GM21717 (cell line): ENCODE measurements at regions not wholly inside any gene's neighbourhood (a gene's known extent, or its start where the extent isn't known, plus 50 kb on each side); places are given as distances from the start of the nearest gene placed in this dataset.
"Not testable (repeated sequence)": the region's sequence is repeated elsewhere in the genome, so short reads cannot be mapped to it uniquely, and the experiment has no call there.

Experiments used
- ATAC-seq: cut with Tn5 transposase; IDR thresholded peaks from one replicate; pipeline ENCODE4 v1.9.1; 2021; ENCODE audit warnings: mild to moderate bottlenecking, moderate library complexity; ENCODE audit not compliant: unreplicated experiment

DNA sequence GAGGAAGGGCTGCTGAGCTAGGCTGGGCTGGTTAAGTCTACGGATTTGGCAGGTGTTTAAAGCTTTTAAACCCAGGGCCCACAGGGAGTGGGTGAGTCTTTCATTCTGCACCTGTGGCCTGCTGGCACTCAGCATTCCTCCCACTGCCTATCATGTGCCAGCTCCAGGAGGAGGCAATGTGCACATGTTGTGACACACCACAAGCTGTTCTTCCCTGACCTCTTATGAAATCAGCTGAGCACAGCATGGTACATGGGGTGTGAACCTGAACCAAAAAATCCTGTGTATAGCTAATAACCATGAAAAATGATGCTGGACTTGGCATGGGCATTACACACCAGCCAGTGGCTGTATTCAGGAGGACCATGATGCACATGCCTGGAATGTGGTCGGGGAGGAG lies 297.9 kb upstream of the MMADHC start:
- no peak for ATAC-seq

DNA sequence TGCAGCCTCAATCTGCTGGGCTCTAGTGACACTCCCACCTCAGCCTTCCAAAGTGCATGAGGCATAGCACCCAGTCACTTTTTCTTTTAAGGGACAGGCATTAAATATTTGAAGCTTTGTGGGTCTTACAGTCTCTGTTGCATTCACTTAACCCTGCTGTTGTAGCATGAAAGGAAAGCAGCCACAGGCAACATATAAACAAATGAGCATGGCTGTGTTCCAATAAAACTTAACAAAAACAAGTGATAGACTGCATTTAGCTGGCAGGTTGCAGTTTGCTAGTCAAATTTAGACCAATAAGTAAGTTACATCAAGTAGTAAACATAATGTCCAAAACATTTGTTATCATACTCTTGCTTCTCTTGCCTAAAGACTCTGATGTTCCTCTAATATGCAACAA lies 297.3 kb upstream of the MMADHC start:
- ATAC-seq, result no peak

DNA sequence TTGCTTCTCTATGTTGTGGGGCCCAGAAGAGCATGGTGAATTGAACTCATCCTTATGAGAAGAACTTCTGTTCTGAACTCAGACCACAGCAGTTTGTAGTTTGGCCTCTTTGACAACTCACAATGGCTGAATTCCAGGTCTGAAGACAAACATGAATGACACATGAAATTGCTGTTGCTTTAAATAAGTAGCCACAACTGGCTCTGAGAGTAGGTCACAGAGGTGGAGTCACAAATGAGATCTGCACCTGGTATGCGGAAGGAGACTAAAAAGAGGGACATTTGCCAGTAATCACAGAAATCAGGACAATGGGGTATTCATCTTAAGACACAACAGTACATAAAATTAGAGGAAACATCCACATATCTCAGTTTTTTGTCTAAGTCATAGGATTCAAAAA lies 290.3 kb upstream of the MMADHC start:
- no peak for ATAC-seq

DNA sequence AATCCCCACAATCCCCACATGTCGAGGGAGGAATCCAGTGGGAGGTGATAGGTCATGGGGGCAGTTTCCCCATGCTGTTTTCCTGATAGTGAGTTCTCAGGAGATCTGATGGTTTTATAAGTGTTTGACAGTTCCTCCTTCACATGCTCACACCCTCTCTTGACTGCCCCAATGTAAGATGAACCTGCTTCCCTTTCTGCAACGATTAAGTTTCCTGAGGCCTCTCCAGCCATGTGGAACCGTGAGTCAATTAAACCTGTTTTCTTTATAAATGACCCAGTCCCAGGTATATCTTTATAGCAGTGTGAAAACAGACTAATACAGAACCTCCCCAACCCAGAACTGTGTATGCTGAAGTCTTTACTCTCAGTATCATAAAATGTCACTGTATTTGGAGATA lies 289.5 kb upstream of the MMADHC start:
- no peak for ATAC-seq

DNA sequence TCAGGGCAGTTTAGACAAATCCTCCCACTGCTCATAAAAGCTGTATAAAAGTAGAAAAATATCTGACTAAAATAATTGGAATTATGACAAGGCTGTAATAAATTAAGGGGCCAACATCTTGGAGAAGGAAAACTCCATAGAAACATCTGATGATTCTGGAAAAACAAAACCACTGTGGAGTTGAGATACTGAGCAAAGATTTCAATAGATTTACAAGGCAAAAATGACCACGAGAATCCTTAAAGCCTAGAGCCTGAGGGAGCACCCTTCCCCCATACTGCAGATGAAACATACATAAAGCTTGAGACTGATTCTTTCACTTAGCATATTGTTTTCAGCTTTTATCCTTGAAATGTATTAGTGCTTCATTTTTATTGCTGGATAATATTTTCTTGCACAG lies 286.4 kb upstream of the MMADHC start:
- ATAC-seq, result no peak

DNA sequence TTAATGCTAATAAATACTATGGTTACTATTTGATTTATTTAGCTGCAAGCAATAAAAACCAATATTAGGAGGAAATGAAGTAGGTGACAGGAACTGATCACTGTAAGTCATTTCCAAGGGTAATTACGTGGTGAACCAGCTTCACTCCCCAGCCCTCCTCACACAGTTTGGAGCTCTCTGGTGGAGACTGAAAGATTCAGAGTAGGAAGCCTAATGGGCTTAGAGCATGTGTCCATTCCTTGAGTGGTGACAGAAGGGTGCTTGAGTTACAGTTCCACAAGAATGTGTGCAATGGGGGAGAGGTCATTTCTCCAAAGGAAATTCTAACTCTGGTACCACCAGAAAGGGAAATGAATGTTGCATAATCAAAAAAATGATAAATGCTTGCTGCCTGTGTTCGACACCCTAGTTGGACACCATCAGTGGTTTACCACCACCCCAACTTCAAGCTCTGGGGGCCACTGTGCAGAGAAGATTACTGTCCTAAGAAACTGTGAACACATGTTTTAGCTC lies 285.1 kb upstream of the MMADHC start:
- no peak for ATAC-seq

DNA sequence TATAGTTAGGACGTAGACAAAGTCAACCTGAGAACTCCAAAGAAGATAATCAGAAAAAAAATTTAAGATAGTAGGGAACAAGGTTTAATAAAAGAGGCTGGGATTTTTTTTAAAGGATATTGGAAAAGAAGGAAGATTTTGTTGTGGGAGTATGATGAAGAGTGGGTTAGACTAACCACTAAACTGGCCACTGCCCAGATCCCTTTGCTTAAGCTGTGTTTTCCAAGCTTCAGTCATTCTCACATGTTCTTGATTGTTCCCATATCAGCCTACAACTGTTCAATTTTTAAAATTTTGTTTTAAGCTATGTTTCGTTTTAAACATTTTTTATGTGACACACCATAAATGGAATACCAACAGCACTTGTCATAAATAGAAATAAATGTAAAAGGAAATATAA lies 284.5 kb upstream of the MMADHC start:
- ATAC-seq, result no peak

DNA sequence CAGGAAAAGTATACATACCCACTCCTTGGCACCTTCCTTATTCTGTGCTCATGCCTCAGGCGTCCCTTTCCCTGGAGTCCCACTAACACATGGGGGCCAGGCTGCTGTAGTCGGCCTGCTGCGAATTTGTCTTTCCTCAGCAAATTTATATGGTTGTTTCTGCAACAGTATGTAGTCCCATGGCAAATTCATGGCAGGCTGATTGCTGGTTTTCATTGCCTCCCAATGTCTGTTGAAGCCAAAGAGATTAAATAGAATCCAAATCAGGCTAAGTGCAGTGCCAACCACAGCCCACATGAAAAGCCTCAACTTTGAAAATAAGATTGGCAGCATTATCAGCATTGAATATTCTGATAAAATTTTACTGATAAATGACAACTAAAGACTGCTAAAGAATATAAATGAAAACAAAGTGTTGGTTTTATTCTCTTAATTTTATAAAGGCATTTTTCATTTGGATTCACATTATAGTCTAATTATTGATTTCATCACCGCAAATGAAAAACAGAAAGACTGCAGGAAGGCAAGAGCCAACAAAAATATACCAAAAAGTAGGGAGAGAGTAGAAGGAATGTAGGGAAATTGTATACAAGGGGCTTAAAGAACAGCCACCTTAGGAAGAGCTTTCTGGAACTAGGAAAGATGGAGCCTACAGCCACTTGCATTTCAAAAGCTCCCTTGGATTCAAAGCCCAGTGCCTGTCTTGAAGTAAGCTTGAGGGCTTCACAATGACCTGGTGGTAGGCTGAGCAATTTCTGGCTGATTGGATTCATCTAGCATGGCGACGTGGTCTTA lies 283.7 kb upstream of the MMADHC start:
- no peak for ATAC-seq

DNA sequence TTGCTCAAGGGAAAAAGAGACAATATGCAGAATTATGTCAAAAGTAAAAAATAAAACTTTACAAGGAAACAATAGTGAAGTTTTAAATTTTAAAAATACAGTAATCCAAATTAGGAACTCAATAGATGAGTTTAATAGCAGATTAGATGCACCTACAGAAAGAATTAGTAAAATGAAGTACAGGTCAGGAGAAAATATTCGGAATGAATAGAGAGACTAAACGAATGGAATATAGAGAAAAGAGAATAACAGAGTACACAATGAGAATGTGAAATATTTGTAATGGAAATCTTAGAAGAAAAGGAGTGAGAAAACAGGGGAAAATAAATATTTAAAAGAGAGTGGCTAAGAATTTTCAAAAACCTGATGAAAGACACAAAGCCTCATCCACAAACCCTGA lies 275.7 kb upstream of the MMADHC start:
- no peak for ATAC-seq

DNA sequence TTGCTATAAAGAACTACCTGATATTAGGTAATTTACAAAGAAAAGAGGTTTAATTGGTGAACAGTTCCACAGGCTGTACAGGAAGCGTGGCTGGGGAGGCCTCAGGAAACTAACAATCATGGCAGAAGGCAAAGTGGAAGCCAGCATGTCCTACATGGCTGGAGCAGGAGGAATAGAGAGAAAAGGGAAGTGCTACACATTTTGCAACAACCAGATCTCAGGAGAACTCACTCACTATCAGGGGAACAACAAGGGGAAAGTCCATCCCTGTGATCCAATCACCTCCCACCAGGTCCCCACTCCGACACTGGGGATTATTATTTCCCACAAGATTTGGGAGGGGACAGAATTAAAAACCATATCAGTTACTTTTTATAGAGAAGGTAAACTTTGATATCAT lies 273.5 kb upstream of the MMADHC start:
- no peak for ATAC-seq

DNA sequence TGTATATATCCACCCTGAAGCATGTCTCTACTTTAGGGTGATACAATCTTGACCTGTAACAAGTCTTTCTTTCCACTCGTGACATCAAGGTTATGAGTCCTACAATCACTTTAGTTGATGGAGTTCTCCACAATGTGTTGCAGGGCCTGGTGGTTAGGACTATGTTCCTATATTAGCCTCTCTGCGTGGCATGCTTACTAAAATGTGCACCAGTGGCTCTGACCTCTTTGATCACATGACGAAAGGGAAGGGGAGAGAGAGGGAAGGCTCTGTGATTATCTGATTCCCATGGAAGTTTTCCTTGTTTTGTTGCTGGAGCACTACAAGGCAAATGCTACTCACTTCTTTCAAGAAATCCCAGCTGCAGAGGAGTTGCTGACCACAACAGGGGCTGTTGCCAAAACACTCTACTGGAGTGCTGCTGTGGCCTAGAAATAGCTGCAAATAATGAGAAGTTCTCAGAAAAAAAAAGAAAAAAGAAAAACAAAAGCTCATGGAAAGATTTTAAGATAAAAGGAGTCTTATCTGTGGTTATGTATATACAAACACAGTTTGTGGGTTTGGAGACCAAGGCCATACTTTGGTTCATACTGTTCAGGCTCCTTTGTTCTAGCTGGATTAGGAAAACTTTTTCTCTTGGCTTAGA lies 272.8 kb upstream of the MMADHC start:
- ATAC-seq, result no peak

DNA sequence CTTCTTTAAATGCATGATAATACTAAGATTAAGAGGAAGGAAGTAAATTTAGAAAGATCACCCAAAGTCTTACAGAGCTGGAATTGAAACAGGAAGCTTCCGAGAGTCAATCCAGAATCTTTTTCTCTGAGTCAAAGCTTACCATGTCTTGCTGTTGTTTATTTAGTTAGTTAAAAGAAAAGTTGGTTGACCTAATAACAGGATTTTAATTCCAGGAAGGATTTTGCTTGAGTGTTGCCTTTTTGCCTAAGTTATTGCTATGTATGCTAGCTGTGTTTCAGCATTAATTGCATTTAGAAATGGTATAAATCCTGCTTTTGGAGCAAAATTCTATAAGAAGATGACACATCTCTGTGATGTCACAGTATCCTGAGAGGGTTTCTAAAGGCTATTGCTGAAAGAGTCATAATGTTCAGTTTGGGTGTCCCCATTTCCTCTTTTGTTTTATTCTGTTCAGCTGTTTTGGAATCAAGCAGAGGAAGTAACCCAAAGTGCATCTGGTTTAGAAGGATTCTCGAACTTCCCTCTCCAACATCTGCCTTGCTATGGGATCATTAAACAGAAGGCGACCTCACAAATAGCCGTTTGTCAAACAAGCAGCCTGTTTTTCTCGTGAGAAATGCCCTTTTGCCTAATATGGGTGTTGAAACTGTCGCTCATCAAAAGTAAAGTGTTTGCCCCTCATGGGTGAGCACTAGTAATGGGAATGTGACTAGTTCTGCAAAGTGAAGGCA lies 271.5 kb upstream of the MMADHC start:
- no peak for ATAC-seq

DNA sequence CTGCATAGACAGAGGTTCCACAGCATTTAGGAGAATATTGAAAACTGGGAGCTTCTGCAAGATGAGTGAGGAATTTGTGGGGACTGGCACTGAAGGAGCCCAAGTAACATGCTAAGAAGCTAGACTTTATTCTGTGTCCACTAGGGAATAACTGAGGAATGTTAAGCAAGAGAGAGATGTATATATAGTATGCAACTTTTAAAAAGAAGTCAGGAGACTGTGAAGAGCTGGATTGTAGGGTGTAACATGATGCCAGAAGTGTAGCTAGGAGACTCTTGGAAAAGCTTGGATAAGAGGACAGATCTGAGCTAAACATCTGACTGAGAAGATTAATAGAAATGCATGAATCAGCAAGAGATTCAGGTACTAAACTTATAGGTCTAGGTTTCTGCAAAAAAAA lies 270.6 kb upstream of the MMADHC start:
- no peak for ATAC-seq

DNA sequence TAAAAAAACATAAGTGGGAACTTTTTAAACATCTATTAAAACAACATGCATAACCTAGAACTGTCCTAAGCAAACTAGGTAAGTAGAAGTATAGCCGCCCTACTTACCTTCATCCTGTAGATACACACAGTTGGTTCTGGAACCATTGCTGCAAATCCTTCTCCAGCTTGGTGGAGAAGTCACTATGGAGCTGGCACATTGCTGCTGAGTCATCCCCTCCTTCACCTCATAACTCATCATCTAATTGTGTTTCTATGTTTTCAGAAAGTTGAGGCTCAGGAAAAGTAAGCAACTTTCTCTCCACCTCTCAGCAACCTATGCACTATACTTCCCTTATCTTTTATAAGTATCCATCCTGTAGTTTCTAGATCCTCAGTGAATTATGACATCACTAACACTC lies 269.8 kb upstream of the MMADHC start:
- ATAC-seq, result no peak

DNA sequence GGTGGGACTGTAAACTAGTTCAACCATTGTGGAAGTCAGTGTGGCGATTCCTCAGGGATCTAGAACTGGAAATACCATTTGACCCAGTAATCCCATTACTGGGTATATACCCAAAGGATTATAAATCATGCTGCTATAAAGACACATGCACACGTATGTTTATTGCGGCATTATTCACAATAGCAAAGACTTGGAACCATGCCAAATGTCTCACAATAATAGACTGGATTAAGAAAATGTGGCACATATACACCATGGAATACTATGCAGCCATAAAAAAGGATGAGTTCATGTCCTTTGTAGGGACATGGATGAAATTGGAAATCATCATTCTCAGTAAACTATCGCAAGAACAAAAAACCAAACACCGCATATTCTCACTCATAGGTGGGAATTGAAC lies 268.3 kb upstream of the MMADHC start:
- not testable (repeated sequence) for ATAC-seq

DNA sequence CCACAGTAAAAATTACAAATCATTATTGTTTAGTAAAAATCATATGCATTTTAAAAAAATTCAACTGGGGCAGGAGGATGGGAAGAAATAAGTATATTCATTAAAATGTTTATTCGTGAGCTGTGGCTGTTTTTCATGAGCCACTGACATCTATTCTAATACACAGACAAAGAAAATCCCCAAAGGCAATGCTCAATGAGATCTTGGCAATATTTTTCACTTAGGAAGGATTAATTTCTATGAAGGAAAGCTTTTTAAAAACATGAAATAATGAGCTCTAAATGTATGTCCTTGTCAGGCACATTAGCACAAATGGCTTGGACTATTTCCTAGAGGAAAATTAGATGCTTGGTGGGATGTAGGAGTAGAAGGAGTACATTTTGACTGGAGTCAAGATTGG lies 262.0 kb upstream of the MMADHC start:
- no peak for ATAC-seq

DNA sequence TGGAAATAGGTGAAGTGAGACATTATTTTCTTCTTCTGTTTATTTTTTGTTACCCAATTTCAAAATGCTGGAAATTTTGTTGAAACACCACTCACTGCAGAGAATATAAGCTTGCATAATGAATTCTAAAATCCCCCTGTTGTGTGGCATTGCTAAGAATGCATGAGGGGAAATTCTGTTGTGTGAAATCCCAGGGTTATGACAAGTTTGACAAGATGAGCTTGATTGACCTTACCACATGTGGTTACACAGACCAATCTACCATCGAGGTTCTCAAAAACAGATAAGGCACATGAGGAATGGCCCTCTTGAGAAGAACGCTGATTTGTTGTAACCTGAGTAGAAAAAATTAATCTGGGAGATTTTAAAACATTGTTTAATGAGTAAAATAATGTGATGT lies 261.6 kb upstream of the MMADHC start:
- no peak for ATAC-seq

DNA sequence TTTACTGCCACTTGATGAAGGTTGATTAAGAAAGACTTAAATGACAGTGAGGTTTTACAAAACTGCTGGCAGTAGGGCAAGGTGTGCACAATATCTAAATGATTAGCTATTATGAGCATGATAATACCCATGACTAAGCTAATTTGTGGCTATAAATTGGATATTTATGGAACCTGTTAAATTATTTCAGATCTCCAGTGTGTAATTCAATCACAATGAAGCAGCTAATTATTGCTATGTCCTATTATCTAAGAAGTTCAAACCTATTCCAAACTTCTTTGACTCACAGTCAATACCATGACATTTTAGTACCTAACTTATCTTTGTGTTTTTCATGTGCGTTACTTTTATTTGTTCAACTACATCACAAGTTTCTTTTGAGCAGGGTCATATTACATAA lies 253.8 kb upstream of the MMADHC start:
- ATAC-seq, result no peak

DNA sequence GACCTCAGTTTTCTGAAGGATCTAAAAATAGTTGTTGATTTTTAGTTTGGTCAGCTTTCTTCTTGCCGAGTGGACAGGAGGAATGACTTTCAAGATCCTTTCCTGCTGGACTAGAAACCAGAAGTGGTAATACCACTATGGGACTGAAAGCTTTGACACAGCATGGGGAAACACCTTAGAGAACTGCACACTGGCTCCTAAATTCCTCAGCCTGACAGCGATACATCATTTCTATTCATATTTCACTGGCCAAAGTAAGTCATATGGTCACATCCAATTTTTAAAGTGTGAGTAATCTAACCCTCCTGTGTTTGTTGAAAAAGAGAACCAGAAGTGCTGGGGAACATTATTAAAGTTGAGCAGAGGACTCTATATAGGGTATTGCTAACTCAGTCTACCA lies 244.7 kb upstream of the MMADHC start:
- no peak for ATAC-seq

DNA sequence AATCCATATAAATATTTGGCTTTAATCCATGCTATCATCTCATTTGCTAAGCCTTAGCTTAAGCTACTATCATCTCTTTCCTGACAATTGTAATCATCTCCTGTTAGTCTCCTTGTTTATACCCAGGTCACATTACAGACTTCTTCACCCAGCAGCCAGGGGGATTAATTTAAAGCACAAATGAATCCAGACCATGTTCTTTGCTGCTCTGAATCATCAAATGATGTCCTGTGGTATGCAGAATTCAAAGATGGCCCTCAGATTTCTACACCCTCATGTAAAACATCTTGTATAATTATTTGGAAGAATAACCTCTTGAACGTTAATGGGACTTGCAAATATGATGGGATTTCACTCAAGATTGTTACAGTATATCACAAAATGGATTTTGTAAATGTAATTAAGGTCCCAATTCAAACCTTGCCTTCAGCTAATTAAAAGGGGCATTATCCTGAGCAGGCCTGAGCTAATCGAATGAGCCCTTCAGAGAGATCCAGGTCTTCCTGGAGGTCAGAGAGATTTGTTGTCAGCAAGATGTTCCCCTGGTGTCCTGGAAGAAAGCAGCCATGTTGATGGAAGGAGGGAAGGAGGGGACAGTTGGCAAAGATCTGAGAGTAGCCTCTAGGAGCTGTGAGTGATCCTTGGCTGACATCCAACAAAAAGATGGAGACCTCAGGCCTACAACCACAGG lies 241.1 kb upstream of the MMADHC start:
- no peak for ATAC-seq

DNA sequence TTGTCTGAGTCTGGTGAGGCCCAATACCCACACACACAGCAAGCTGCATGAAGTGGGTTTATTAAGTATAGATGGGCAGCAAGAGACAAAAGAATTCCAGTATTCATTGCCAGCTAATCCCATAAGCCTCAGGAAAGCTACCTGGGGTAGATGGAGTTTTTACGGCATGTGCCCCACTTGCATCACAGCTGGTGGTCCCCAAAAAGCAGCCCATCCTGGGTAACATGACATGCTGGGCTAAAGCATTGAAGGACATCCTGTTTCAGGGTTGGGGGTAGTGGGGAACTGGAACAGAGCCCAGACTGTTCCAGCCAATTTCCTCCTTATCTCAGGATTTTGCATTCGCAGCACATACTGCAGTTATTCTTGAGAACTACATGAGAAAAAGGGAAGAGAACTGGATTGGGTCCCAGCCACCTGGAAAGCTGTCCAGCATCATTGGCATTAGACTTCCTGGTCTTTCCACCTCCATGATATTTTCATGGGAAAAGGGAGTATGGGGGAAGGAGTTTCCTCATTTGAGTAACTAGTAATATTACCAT lies 240.1 kb upstream of the MMADHC start:
- no peak for ATAC-seq
